ENCODE measurements at regions not wholly inside any gene's neighbourhood (a gene's known extent, or its start where the extent isn't known, plus 50 kb on each side); places are given as distances from the start of the nearest gene placed in this dataset.

DNA sequence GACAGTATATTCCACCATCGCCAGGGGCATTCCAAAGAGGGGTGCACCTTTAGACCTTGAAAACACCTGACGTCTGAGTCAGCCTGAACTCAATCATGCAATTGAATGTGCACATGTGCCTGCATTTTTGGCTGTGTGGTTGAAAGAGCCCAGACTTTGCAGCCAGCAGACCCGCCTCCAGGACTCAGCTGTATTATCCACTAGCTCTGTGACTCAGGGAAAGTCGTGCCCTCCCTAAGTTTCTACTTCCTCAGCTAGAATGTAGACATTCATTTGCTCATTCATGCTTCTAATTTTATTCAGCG is 94.2 kb downstream of the LRRC30 start:
- TF ChIP-seq, protein P1, sequence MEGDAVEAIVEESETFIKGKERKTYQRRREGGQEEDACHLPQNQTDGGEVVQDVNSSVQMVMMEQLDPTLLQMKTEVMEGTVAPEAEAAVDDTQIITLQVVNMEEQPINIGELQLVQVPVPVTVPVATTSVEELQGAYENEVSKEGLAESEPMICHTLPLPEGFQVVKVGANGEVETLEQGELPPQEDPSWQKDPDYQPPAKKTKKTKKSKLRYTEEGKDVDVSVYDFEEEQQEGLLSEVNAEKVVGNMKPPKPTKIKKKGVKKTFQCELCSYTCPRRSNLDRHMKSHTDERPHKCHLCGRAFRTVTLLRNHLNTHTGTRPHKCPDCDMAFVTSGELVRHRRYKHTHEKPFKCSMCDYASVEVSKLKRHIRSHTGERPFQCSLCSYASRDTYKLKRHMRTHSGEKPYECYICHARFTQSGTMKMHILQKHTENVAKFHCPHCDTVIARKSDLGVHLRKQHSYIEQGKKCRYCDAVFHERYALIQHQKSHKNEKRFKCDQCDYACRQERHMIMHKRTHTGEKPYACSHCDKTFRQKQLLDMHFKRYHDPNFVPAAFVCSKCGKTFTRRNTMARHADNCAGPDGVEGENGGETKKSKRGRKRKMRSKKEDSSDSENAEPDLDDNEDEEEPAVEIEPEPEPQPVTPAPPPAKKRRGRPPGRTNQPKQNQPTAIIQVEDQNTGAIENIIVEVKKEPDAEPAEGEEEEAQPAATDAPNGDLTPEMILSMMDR (conservative IDR thresholded peaks at IDR 0.05; ENCODE audit: low read depth, low read length) = no peak
- TF ChIP-seq EZH2phosphoT487 (IDR thresholded peaks at IDR 0.05; ENCODE audit: borderline replicate concordance, low read length) (no peak), EZH2 (IDR thresholded peaks at IDR 0.05; ENCODE audit: low read length, unreplicated experiment) (no peak)
